Thyroid gland (tissue), 4 donors: ENCODE measurements at regions not wholly inside any gene's neighbourhood (a gene's known extent, or its start where the extent isn't known, plus 50 kb on each side); places are given as distances from the start of the nearest gene placed in this dataset.

Source experiments
- POLR2A ChIP-seq, 2 donors: fragments of 450-650 bp; IDR thresholded peaks; one replicate each; pipeline ENCODE4 v1.6.1; 2017; ENCODE audit warnings: antibody characterized with exemption in 2 of 2, mild to moderate bottlenecking in 2 of 2, moderate library complexity in 1 of 2
- TF ChIP-seq, protein P1 (sequence below), 6 experiments: fragments of 200-600 bp in 3 of 6; fragments of 450-650 bp in 3 of 6; sonication (generic) in 3 of 6; IDR thresholded peaks; one replicate each; pipeline ENCODE4 v1.5.1; 2016 to 2019; ENCODE audit warnings: antibody characterized with exemption in 6 of 6, mild to moderate bottlenecking in 2 of 6, inconsistent platforms in 1 of 6, moderate library complexity in 1 of 6

DNA sequence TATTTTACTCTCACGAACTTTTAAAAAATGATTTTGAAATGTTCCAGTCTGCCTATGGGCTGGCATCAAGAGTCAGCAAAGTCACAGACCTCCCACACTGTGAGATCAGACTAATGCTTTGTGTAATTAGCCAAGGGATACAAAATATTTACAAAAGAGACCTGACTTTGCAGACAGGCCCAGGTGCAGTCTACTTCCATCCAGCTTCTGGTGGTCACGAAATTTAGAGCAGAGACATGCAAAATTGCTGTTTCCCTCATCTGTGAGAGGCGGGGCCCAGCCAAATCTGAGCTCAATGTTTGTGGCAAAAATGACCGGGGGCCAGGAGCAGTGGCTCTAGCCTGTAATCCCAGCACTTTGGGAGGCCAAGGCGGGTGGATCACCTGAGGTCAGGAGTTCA is 82.5 kb upstream of the PITRM1 start:
- TF ChIP-seq, protein P1, sequence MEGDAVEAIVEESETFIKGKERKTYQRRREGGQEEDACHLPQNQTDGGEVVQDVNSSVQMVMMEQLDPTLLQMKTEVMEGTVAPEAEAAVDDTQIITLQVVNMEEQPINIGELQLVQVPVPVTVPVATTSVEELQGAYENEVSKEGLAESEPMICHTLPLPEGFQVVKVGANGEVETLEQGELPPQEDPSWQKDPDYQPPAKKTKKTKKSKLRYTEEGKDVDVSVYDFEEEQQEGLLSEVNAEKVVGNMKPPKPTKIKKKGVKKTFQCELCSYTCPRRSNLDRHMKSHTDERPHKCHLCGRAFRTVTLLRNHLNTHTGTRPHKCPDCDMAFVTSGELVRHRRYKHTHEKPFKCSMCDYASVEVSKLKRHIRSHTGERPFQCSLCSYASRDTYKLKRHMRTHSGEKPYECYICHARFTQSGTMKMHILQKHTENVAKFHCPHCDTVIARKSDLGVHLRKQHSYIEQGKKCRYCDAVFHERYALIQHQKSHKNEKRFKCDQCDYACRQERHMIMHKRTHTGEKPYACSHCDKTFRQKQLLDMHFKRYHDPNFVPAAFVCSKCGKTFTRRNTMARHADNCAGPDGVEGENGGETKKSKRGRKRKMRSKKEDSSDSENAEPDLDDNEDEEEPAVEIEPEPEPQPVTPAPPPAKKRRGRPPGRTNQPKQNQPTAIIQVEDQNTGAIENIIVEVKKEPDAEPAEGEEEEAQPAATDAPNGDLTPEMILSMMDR (IDR thresholded peaks at IDR 0.05) = no peak
- TF ChIP-seq POLR2A (IDR thresholded peaks at IDR 0.05) = no peak
